Chondrocyte (in vitro differentiated cells): ENCODE measurements at regions not wholly inside any gene's neighbourhood (a gene's known extent, or its start where the extent isn't known, plus 50 kb on each side); places are given as distances from the start of the nearest gene placed in this dataset.

ENCODE experiments used
- DNase-seq: peaks from one replicate; pipeline ENCODE4 v3.0.0; 2021; ENCODE audit warnings: mixed read lengths, low spot score
- H3K27ac Mint-ChIP-seq: one replicate; pipeline ENCODE4 v1.8.0; 2021; ENCODE audit warnings: mild to moderate bottlenecking, moderate library complexity, mixed read lengths; ENCODE audit not compliant: unreplicated experiment
- H3K27me3 Mint-ChIP-seq: 2 replicates; pipeline ENCODE4 v1.8.0; 2021; ENCODE audit warnings: low read depth, mixed read lengths
- H3K36me3 Mint-ChIP-seq: 2 replicates; pipeline ENCODE4 v1.8.0; 2021; ENCODE audit warnings: low read depth, mixed read lengths
- H3K4me1 Mint-ChIP-seq: 2 replicates; pipeline ENCODE4 v1.8.0; 2021; ENCODE audit warnings: low read depth, mild to moderate bottlenecking, mixed read lengths
- H3K4me3 Mint-ChIP-seq: one replicate; pipeline ENCODE4 v1.8.0; 2021; ENCODE audit warnings: mild to moderate bottlenecking, moderate library complexity, mixed read lengths; ENCODE audit not compliant: unreplicated experiment
- H3K9me3 Mint-ChIP-seq: 2 replicates; pipeline ENCODE4 v1.8.0; 2021; ENCODE audit warnings: low read depth, mixed read lengths
- TF ChIP-seq, protein P1 (sequence below): fragments of 200-600 bp; sonication (generic); IDR thresholded peaks from 2 replicates; pipeline ENCODE4 v1.5.0; 2021; ENCODE audit warnings: antibody characterized with exemption, mild to moderate bottlenecking, moderate library complexity

DNA sequence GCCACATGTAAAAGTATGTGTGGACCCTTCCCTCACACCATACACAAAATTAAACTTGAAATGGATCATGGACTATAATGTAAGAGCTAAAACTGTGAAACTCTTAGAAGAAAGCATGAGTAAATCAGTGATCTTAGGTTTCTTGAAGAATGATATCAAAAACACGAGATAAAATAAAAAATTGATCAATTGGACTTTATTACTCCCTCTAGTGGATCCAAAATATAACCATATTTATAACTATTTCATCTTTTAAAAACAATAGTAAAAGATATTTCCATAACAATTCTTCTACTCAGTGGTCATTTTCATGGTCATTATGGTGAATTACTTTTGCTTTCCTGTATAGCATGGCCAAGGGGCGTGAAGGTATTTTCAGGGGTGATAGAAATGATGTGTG, 174.6 kb upstream of the LSM14A start:
- Mint-ChIP-seq H3K27me3 (no peaks in the 10 kb centered on the region), H3K27ac (no peak overlapping the region), H3K4me1 (no peaks in the 10 kb centered on the region), H3K4me3 (no peak overlapping the region), H3K9me3 (peaks cover 5% of the 10 kb centered on the region), H3K36me3 (no peaks in the 10 kb centered on the region)
- DNase-seq = no peak
- TF ChIP-seq, protein P1, sequence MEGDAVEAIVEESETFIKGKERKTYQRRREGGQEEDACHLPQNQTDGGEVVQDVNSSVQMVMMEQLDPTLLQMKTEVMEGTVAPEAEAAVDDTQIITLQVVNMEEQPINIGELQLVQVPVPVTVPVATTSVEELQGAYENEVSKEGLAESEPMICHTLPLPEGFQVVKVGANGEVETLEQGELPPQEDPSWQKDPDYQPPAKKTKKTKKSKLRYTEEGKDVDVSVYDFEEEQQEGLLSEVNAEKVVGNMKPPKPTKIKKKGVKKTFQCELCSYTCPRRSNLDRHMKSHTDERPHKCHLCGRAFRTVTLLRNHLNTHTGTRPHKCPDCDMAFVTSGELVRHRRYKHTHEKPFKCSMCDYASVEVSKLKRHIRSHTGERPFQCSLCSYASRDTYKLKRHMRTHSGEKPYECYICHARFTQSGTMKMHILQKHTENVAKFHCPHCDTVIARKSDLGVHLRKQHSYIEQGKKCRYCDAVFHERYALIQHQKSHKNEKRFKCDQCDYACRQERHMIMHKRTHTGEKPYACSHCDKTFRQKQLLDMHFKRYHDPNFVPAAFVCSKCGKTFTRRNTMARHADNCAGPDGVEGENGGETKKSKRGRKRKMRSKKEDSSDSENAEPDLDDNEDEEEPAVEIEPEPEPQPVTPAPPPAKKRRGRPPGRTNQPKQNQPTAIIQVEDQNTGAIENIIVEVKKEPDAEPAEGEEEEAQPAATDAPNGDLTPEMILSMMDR = peak; percentile 81

DNA sequence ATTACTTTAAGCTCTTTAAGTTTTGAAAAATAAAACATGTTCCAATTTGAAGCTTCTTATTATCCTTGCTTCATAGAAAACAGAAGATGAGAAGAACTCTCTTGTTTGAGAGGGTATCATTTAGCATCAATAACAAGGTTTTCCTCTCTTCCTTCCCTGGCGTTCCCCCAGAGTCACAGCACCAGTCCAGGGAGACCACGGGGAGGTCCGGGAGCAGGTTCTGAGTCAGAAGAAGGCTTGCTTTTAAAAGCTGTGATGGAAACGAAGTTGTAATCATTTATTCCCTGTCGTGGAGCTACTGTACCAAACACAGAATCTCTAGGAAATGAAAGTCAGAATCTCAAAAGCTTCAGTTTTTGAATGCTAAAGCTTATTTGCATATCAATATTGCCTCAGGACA, 174.0 kb upstream of the LSM14A start:
- no peaks in the 10 kb centered on the region for H3K4me1 Mint-ChIP-seq
- DNase-seq = no peak
- H3K9me3 Mint-ChIP-seq = peaks cover 2% of the 10 kb centered on the region
- H3K27me3 Mint-ChIP-seq = no peaks in the 10 kb centered on the region
- H3K36me3 Mint-ChIP-seq = no peaks in the 10 kb centered on the region
- H3K27ac Mint-ChIP-seq = no peak overlapping the region
- no peak overlapping the region for H3K4me3 Mint-ChIP-seq
- TF ChIP-seq, protein P1 = no peak

DNA sequence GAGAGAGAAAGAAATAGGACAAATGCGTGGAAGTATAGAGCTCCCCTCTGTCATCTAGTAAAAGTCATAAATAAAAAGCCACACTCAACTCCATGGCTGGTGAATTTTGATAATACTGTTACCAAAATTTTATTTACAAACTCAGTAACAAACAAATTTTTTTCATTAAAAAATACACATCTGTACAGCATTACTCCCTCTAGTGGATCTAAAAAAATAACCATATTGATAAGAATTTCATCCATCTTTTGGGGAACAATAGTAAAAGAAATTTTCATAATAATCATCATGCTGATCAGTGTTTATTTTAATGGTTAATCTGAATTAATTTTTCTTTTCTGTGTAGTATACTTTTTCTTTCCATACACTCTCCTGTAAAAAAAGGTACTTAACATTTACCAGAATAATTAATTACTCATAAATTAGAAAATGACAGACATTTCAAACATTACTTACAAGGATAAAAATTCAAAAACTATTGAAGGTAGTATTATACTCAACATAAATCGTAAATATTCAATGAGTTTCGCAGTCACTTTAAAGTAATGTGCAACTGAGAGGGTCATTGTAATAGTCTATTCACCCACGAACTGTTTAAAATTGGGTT, 173.5 kb upstream of the LSM14A start:
- Mint-ChIP-seq H3K4me1 (no peaks in the 10 kb centered on the region), H3K36me3 (no peaks in the 10 kb centered on the region), H3K4me3 (no peak overlapping the region), H3K27ac (no peak overlapping the region), H3K9me3 (no peaks in the 10 kb centered on the region), H3K27me3 (peaks cover 2% of the 10 kb centered on the region)
- TF ChIP-seq, protein P1 = peak; percentile 91
- DNase-seq = no peak

DNA sequence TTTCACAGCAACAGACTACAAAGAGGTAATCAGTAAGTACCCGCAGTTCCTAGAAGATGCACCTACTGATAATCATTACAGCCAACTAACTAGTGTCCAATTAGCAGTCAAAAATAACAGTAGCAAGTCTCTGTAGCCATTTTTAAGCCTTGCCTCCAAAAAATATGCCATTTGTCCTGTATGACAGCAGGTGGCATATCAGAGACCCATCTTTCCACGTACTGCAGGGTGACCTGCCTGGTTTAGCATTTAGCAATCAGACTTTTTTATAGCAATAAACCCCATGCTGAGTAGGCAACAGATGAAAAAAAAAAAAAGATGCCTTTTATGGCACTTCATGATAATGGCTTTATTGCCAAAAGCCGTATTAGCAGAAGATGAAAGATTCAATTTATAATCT, 155.3 kb upstream of the LSM14A start:
- H3K27me3 Mint-ChIP-seq = peaks cover 31% of the 10 kb centered on the region
- no peak overlapping the region for H3K4me3 Mint-ChIP-seq
- TF ChIP-seq, protein P1 = peak; percentile 20
- DNase-seq = no peak
- H3K4me1 Mint-ChIP-seq = no peaks in the 10 kb centered on the region
- H3K27ac Mint-ChIP-seq = no peak overlapping the region
- peaks cover 2% of the 10 kb centered on the region for H3K9me3 Mint-ChIP-seq
- no peaks in the 10 kb centered on the region for H3K36me3 Mint-ChIP-seq

DNA sequence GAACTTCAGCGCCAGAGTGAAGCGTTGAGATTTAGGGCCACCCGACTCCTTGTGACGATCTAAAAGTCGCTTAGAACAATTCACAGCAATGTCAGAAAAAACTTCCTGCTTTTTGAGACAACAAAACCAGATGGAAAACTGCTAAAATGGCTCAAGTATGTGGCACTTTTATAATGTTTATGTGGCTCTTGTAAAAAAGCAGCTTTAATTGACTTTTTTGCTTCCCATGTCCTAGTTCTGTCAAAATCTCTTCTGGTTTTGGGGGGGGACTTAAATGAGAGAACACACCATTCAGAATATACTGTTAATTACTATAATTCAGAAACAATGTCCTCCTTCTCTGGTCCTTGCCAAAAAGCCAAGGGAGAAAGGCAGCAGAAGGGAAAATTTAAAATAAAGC, 154.7 kb upstream of the LSM14A start:
- Mint-ChIP-seq H3K27ac (no peak overlapping the region), H3K4me1 (no peaks in the 10 kb centered on the region), H3K36me3 (no peaks in the 10 kb centered on the region), H3K27me3 (peaks cover 31% of the 10 kb centered on the region), H3K9me3 (peaks cover 7% of the 10 kb centered on the region), H3K4me3 (no peak overlapping the region)
- DNase-seq = no peak
- TF ChIP-seq, protein P1 = no peak
